VCaP (cell line): ENCODE measurements at regions not wholly inside any gene's neighbourhood (a gene's known extent, or its start where the extent isn't known, plus 50 kb on each side); places are given as distances from the start of the nearest gene placed in this dataset.

Source experiments
- H3K27ac ChIP-seq: fragments of 450-650 bp; 2 replicates; pipeline ENCODE4 v1.5.1; 2017
- TF ChIP-seq, protein P1 (sequence below): fragments of 450-650 bp; conservative IDR thresholded peaks from 2 replicates; pipeline ENCODE4 v1.5.1; 2017; ENCODE audit warnings: mild to moderate bottlenecking, moderate library complexity

DNA sequence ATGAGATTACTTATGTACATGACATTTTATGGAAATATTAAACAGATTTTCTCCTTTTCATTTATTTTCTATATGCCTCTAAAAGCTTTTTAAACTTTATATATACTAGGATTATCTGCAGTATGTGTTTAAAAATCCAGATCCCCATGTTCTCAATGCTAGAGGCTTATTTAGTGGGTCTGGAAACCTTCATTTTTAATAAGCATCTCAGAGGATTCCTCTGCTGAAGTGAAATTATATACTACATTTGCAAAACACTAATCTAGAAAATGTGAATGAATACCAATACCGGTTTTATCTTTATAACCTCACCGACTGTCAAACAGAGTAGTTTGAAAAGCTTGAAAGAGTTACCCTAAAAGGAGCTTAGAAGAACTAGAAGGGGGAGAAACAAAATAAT, 863.8 kb upstream of the ZWINT start:
- TF ChIP-seq, protein P1, sequence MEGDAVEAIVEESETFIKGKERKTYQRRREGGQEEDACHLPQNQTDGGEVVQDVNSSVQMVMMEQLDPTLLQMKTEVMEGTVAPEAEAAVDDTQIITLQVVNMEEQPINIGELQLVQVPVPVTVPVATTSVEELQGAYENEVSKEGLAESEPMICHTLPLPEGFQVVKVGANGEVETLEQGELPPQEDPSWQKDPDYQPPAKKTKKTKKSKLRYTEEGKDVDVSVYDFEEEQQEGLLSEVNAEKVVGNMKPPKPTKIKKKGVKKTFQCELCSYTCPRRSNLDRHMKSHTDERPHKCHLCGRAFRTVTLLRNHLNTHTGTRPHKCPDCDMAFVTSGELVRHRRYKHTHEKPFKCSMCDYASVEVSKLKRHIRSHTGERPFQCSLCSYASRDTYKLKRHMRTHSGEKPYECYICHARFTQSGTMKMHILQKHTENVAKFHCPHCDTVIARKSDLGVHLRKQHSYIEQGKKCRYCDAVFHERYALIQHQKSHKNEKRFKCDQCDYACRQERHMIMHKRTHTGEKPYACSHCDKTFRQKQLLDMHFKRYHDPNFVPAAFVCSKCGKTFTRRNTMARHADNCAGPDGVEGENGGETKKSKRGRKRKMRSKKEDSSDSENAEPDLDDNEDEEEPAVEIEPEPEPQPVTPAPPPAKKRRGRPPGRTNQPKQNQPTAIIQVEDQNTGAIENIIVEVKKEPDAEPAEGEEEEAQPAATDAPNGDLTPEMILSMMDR: no peak
- H3K27ac ChIP-seq: no peak overlapping the region

DNA sequence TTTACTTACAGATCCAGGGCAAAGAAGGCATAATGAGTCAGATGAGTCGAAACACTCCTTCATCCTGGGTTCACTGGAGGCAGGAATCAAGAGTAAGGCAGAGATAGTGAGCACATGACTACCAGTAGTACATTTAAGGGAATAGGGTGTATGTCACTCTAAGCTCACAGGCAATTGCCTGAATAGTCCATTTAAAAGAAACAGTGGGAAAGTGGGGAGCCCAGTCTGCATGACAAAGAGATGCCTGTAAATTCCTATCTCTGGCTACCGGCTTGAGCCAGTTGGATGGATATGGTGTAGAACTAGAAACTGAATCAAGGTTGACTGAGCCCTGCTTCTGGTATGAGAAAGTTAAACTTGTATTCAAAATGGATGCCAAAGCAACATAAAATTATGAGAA, 861.5 kb upstream of the ZWINT start:
- TF ChIP-seq, protein P1: no peak
- H3K27ac ChIP-seq: no peak overlapping the region

- no peak overlapping the region for H3K27ac ChIP-seq
- TF ChIP-seq, protein P1: no peak
Observed at GRCh38 chr10:57222129-57222528, 861.1 kb upstream of the ZWINT start.

DNA sequence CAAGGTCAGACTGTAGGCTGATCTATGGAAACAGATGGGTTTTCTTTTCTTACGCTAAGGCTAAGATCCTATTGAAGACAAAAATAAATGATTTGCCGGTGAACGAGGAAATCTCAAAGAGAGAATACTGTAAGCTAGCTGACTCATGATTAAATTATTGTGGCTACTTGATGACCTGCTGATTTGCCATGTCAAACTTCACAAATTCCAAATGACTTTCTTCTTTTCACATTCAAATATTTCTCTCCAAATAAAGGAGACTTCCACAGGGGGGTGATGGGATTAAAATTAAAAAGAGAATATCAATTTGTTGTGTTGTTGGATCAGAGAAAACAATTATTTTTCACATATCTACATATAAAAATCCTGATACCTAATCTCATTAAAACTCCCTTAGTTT, 860.6 kb upstream of the ZWINT start:
- H3K27ac ChIP-seq: no peak overlapping the region
- TF ChIP-seq, protein P1: no peak

DNA sequence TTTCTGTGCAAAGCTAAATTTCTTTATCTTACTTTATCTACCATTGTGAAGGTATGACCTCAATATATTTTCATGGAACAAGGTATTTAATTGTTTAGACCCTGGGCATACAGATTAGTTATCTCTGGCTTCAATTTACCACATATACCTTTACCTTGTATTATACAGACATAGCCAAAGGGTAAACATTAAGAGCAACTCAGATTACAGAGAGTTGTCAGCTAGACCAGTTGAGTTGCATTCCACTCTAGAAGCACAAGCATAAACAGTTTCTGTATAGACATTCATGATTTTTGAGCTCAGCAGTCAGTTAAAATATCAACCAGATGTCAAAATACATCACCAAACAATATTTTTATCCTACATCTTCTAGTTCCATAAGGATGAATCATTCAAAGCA, 857.3 kb upstream of the ZWINT start:
- TF ChIP-seq, protein P1: no peak
- H3K27ac ChIP-seq: 0 out of 2 replicates have a peak overlapping the region, but pooled peaks have one; percentile 1

DNA sequence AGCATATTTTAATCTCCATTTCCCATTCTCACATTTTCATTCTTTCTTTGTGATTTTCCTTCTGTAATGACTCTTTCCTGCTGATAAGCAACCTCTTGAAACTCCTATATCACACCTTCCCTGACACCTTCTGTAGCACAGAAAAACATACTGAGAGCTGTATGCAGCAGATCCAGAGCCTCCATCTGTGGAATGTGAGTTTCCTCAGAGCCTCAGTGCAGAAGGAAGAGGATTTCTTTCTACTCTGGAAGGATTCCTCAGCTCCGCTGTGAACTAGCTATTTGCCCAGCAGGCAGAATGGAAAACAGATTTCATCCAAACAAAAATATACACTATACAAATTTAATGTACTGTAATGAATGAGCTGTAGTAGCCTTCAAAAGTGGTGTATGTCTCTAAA, 841.3 kb upstream of the ZWINT start:
- TF ChIP-seq, protein P1: no peak
- no peak overlapping the region for H3K27ac ChIP-seq

DNA sequence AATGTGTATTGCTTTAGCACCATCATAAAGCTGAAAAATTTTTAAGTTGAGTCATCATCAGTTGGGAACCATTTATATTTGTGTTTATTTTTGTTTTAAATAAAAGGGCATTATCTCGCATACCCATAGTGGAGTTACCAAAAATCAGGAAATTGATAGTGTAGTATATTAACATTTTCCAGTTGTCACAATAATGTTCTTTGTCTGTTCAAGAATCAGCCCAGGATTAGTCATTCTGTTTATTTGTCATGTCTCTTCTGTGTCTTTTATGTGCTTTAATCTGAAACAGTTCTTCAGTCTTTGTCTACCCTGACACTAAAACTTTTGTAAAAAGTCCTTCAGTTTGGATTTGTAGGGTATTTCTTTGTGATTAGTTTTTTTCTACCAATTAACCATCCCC, 827.8 kb upstream of the ZWINT start:
- no peak overlapping the region for H3K27ac ChIP-seq
- TF ChIP-seq, protein P1: no peak

DNA sequence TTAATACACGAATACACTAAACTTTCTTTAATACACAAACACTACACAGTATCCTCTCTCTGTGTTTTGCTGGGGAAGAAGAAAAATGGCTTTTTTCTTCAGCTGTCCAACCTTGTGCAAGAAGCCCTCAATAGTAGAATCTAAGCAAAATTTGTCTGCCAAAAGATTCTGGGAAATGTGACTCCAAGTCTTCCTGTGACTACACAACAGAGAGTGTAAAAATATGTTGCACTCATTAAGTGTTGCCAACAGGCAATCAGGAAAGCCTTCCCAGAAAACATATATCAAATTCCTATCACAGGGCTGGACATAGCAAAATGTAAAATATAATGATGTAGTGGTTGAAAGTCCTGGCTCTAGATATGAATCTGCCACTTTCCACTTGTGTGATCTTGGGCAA, 825.1 kb upstream of the ZWINT start:
- TF ChIP-seq, protein P1: no peak
- H3K27ac ChIP-seq: no peak overlapping the region
